Stimulated activated CD8-positive, alpha-beta memory T cell treated with anti-CD3 and anti-CD28 coated beads, Interleukin-4, amount 100 ng/mL, for 48 hours (primary cell): ENCODE measurements at regions not wholly inside any gene's neighbourhood (a gene's known extent, or its start where the extent isn't known, plus 50 kb on each side); places are given as distances from the start of the nearest gene placed in this dataset.

ENCODE experiments used
- DNase-seq: peaks from one replicate; pipeline ENCODE4 v3.0.0-alpha.2; 2020

GRCh38 chr3:117091676-117092075, 382.1 kb downstream of the TUSC7 start:
- DNase-seq, result no peak

DNA sequence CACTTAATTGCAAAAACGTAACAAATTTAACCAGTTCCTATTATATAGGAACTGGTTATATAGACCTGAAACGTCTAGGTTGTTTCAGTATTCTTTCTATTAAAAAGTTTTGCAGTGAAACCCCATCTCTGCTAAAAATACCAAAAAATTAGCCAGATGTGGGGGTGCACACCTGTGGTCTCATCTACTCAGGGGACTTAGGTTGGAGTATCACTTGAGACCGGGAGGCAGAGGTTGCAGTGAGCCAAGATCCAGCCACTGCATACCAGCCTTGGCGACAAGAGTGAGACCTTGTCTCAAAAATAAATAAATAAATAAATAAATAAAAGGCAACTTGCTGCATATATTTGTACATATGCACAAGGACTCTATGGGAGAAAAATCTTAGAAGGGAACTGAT, 387.0 kb downstream of the TUSC7 start:
- DNase-seq, result no peak

DNA sequence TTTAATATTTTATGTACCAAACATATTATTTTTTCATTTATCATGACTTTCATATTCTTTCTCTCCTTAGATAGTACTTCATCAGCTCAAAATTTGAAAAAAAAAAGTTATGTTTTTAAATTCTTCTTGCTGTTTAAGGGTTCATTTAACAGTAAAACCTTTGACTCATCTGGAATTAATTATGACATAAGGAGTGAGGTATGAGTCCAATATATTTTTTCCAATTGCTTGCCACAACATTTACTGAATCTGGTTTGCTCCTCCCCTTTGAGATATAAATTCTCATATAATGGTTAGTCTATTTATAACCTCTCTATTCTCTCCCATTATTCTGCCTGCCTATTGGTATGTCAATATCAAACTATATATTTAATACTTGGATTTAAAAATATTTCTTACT, 387.8 kb downstream of the TUSC7 start:
- DNase-seq, result no peak

DNA sequence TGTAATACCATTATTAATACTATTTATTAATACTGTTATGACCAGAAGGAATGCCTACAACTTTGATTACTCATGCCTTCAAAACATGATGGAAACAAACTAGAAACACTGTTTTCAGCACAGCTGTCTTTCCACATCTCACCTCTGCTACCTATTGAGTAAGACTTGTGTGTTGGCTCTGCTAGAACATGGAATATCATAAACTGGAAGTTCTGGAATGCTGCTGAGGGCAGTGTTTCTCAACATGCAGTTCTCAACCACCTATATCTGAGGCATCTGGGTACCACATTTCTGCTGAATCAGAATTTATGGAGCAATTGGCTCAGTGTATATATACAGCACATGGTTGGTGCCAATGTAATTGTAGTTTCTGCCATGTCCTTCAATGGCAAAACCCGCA, 392.1 kb downstream of the TUSC7 start:
- DNase-seq, result no peak

- DNase-seq, result no peak
These were observed 392.8 kb downstream of the TUSC7 start for GRCh38 chr3:117102426-117102825.

DNA sequence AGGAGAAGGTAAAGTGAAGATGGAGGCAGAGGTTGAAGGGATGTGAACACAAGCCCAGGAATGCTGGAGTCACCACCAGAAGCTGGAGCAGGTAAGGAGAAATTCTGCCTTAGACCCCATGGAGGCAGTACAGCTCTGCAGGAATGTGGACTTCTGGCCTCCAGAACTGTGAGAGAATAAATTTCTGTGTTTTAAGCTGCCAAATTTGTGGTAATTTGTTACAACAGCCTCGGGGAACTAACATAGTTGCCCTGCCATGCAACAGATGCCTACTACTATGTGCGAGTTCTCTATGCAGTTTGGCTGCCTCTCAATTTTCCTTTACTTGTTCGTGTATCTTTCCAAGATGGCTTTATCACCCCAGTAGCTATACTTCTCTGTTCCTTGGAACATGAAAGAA, 394.1 kb downstream of the TUSC7 start:
- DNase-seq, result no peak

- DNase-seq, result no peak
These were observed 394.8 kb downstream of the TUSC7 start for GRCh38 chr3:117104381-117104780.

DNA sequence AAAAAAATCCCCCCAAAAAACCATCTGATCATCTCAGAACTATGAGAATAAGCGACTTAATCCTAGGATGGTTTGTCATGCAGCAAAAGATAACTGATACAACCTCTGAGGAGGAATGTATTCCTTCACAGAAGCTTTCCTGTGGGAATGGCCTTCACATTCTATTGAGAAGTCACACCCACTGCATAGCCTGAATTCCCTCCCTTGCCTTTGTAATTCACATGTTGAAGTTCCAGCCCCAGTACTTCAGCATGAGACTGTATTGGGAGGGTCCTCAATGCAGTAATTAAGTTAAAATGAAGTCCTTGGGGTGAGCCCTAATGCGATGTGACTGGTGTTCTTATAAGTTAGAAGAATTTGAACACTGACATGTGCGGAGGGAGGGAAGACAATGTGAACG, 395.2 kb downstream of the TUSC7 start:
- no peak for DNase-seq

- no peak for DNase-seq
These were observed 396.1 kb downstream of the TUSC7 start for GRCh38 chr3:117105686-117106085.

- DNase-seq, result no peak
These were observed 396.8 kb downstream of the TUSC7 start for GRCh38 chr3:117106396-117106795.

DNA sequence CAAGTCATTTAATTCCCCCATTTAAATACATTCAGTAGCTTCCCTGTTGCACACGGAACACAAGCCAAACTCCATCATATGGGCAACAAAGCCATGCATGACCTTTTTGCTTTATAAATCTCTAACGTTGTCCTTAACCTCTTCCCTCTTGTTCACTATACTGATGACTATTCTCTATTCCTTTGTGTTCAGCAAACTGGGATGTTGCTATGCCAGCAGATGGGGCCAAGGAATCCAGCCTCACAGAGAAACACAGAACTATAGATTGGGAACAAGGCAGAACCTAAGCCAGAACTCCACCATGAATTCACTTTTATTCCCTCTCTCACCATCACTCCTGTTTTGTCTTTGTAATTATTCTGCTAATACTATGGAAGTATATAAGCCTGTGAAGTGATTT, 398.4 kb downstream of the TUSC7 start:
- DNase-seq, result no peak

- DNase-seq, result no peak
These were observed 399.6 kb downstream of the TUSC7 start for GRCh38 chr3:117109178-117109577.

DNA sequence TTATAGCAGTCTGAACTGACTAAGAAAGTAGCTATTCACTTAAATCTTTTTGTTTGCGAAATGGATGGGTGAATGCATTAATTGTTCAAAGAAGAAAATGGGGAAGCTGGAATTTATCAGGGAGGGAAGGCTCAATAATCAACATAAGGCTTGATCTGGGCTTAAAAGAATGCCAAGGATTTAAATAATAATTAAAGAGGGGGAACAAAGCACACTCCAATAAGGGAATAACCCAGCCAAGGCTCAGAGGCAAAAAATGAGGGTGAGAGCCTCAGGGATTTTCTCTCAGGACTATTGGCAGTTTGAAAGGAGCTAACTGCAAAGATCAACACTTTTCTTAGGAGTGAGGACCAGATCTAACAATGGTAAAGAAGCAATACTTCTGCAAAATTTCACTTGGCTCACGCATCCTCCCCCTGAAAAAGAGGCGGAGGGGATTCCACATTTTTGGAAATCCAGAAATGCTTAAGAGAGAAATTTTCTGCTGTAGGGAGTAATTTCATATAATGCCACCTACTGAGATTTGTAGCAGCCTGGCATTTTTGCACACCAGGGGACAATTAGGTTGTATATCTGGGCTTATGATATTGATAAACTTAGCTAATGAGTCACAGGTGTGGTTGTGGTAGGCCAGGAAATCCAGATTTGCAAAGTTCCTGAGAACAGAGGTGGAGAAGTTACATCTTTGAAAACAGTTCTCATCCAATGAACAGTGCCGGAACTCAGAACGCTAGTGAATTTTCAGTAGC, 405.1 kb downstream of the TUSC7 start:
- no peak for DNase-seq

- no peak for DNase-seq
These were observed 407.8 kb downstream of the TUSC7 start for GRCh38 chr3:117117188-117117936.

GRCh38 chr3:117118604-117119003, 409.0 kb downstream of the TUSC7 start:
- DNase-seq, result no peak

DNA sequence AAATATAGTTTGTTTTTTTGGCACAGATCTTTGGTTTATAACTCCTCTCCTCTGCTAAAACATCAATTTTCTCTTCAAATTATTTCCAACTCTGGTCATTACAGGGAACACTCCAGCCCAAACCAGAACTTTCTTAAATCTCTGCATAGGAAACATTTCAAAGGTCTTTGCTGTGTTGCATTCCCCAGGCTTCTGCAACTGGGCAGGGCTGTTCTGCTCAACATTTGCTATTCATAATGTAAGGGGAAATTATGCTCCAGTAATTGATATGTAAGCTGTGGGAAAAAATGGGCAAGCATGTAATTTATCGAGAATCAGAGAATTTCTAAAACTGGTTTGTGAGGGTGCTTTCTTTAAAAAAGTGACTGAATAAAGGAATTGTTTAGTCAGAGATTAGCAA, 410.4 kb downstream of the TUSC7 start:
- no peak for DNase-seq

DNA sequence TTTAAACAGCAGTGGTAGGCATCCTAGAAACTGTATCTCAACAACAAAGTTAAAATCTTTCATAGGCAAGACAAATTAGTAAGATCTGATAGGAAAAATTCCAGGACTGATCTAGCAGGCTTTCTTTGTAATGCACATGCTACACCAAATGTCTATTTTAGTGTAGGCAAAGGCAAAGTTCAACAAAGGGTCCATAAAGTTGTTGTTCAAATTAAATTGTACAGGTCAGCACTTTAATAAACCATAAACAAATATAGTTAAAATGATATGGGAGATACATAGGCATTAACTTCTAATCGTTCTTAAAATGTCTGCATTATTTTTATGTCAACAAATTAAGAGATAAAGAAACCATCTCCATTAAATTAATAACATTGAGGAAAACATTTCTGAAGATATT, 413.0 kb downstream of the TUSC7 start:
- no peak for DNase-seq

GRCh38 chr3:117126460-117126859, 416.9 kb downstream of the TUSC7 start:
- no peak for DNase-seq

DNA sequence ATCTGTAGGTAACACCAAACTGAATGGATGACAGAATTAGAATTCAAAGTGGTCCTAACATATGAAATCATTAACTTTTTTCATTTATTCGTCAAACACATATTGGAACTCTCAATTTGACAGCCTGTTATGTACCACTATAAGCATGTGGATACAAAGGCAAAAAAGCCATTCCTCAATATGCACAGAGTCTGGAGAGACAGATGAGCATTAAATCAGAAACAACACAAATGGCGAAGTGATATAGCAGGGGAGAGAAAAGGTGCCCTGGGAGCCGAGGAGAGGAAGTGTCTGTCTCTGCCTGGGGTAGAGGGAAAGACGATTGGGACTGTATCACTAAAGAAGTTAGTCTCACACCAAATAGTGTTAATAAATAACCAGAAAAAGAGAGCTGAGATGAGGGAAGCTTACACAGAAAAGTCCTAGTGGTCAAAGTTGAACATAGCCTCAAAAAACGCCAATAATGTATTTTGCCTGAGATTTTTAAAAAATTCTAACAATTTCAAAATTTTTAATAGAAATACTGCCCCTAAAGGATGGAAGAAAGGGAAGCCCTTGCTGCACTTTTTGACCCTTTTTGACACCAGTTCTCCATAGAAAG, 417.5 kb downstream of the TUSC7 start:
- no peak for DNase-seq

DNA sequence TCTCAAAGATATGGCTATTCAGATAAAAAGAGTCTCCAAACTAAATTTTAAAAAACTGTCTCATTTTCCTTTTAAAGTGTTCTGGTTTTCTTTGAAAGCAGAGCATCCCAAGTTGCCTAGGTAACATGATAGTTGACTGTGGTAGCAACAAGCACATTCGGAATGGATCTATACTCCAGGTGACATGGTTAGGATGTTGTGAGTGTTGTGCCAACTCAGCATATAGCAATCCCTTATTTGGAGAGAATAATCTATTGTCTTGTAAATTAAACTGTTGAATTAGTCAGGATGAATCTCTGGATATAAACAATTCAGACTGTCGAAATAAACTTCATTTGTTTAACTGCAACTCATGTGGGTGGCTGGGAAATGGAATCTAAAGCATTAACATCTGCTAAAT, 418.6 kb downstream of the TUSC7 start:
- DNase-seq, result no peak

GRCh38 chr3:117128872-117129271, 419.3 kb downstream of the TUSC7 start:
- no peak for DNase-seq

GRCh38 chr3:117129516-117129915, 419.9 kb downstream of the TUSC7 start:
- no peak for DNase-seq

DNA sequence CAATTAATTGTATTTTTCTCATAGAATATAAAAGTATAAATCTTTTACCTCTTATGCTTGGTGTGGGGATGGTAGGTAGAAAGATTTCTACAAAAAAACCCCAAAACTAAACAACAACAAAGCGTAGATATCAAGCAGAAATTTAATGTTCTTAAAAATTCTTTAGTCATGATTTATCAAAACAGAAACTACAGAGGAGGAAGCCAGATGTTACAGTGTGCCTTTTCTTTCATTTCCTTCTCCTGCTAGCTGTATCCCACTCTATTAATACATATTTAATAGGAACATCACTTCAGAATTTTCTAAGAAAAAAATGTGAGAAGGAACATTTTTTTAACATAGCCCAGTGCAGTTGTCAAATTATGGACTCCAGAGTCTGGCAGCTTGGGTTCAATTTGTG, 420.6 kb downstream of the TUSC7 start:
- DNase-seq, result no peak

DNA sequence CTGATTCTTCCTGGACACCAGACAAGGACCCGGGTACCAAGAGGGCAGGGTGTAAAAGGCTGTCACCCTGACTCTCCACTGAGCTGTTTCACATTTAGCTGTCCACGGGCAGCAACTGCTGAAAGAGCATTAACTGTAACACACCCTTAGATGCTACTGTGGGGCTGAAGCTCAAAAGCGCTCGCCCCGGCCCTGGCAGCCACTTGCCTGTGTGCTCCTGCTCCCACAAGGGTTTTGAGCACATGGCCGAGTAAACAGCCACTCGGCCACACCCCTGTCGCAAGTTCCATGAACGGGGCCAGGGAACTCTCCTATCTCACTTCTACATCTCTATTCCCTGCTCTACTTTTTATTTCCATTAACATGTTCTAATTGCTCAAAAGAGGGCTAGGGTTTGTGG, 421.7 kb downstream of the TUSC7 start:
- DNase-seq, result no peak
